ENCODE measurements at regions not wholly inside any gene's neighbourhood (a gene's known extent, or its start where the extent isn't known, plus 50 kb on each side); places are given as distances from the start of the nearest gene placed in this dataset.

DNA sequence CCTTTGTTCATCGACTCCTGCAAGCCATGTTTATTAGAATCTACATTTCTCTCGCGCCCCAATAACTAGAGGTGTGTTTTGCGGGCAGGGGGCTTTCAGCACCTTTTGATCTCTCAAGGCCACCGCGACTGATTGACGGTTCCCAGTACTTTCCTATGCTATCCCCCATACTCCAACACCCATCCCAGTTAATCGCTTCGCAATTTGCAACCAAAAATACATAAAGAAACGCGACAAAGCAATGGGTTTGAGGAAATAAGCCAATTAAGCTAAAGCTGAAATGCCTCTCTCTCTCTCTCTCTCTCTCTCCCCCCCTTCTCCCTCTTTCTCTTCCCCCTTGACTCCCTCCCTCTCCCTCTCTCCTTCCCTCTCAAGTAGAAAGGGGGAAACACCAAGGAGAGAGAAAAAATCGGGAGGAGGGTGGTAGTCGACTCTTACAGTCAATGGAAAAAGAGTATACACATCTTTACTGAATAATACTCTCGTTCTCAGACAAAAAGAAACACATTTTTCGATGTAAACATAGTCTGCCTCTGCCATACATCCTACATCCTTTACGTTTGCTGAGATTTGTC is 128.0 kb upstream of the DPYD start:
- H4K20me1 ChIP-seq (ENCODE audit: control insufficient read depth, insufficient read depth), result no peaks in the 10 kb centered on the region
- CTCF ChIA-PET, result interaction anchor here (0.7 to 2.6 kb wide), 11 partner anchors 31 to 1083 kb away, joined by 3 to 10 read pairs (median 3); no protein-coding TSS in a partner anchor
- no peak overlapping the region for H3K27ac ChIP-seq (ENCODE audit: control insufficient read depth, insufficient read depth)
- RAD21 ChIA-PET (ENCODE audit: unreplicated experiment), result interaction anchor here (0.6 to 2.3 kb wide), 6 partner anchors 41 to 1001 kb away, joined by 3 to 11 read pairs (median 4); partner anchors contain the start of gene DPYD
- POLR2A ChIA-PET, result interaction anchor here (1.2 kb wide), 1 partner anchor 662 kb away, joined by 3 read pairs; no protein-coding TSS in a partner anchor
- H3K79me2 ChIP-seq (ENCODE audit: control insufficient read depth, insufficient read depth, low read length), result no peaks in the 10 kb centered on the region
- no peaks in the 10 kb centered on the region for H3K36me3 ChIP-seq (ENCODE audit: control insufficient read depth in 2 of 2, insufficient read depth in 2 of 2, low read length in 1 of 2)
- intact Hi-C loops (cut with micrococcal nuclease; ENCODE audit: unreplicated experiment), result no loop called here
- no peak overlapping the region for H3K4me2 ChIP-seq (ENCODE audit: control insufficient read depth, insufficient read depth)
- BruUV-seq (replicated peaks), result no TSS peak
- H3K27me3 ChIP-seq (replicated peaks in 1 of 2; ENCODE audit: control insufficient read depth in 2 of 2, insufficient read depth in 2 of 2, low read length in 1 of 2), result peaks cover 11 to 27% of the 10 kb centered on the region in 2 experiments
- no peak overlapping the region for H3K9ac ChIP-seq (ENCODE audit: control insufficient read depth, insufficient read depth, low read length)
- H2AFZ ChIP-seq (ENCODE audit: control insufficient read depth, low read depth, low read length), result no peak overlapping the region
- ATAC-seq (no peak), DNase-seq (ENCODE audit: low read depth, low spot score) (no peak), FAIRE-seq (no peak)
- 11% methylated on average over 16 of the region's 16 CpGs for WGBS (ENCODE audit: insufficient coverage, insufficient replicate concordance, low lambda C conversion rate, missing lambda C conversion rate)
- SMC1A ChIA-PET (ENCODE audit: uncharacterized antibody, unreplicated experiment), result interaction anchor here (0.7 to 3.7 kb wide), 10 partner anchors 31 to 1000 kb away, joined by 3 to 20 read pairs (median 4); no protein-coding TSS in a partner anchor
- in situ Hi-C loops (cut with MboI), result loop anchor here (10.0 kb wide), 1 partner anchor 904 kb away; no protein-coding TSS in a partner anchor
- no peak overlapping the region for H3K4me3 ChIP-seq
- H3K9me3 ChIP-seq (replicated peaks; ENCODE audit: control insufficient read depth, insufficient read depth, low read length), result no peaks in the 10 kb centered on the region
- H3K4me1 ChIP-seq (ENCODE audit: control insufficient read depth, insufficient read depth, low read length), result no peaks in the 10 kb centered on the region
- TF ChIP-seq CBX3 (IDR thresholded peaks at IDR 0.05; ENCODE audit: borderline replicate concordance, low read depth) (no peak), EZH2 (IDR thresholded peaks at IDR 0.05; ENCODE audit: borderline replicate concordance, control insufficient read depth, low read depth, low read length) (no peak), PML (IDR thresholded peaks at IDR 0.05; ENCODE audit: low read length) (no peak), TBL1XR1 (IDR thresholded peaks at IDR 0.05; ENCODE audit: low read depth, low read length) (no peak), MEF2A (IDR thresholded peaks at IDR 0.05; ENCODE audit: insufficient read depth, low read depth, low read length) (no peak), CREB1 (IDR thresholded peaks at IDR 0.05; ENCODE audit: low read depth) (no peak), TCF3 (IDR thresholded peaks at IDR 0.05; ENCODE audit: borderline replicate concordance, insufficient read depth, low read depth, low read length) (no peak), IKZF2 (IDR thresholded peaks at IDR 0.05) (no peak), MYB (IDR thresholded peaks at IDR 0.05; ENCODE audit: borderline replicate concordance, low read depth, low read length) (no peak), MTA3 (IDR thresholded peaks at IDR 0.05; ENCODE audit: borderline replicate concordance, low read length) (no peak)
- TF ChIP-seq, protein P1, sequence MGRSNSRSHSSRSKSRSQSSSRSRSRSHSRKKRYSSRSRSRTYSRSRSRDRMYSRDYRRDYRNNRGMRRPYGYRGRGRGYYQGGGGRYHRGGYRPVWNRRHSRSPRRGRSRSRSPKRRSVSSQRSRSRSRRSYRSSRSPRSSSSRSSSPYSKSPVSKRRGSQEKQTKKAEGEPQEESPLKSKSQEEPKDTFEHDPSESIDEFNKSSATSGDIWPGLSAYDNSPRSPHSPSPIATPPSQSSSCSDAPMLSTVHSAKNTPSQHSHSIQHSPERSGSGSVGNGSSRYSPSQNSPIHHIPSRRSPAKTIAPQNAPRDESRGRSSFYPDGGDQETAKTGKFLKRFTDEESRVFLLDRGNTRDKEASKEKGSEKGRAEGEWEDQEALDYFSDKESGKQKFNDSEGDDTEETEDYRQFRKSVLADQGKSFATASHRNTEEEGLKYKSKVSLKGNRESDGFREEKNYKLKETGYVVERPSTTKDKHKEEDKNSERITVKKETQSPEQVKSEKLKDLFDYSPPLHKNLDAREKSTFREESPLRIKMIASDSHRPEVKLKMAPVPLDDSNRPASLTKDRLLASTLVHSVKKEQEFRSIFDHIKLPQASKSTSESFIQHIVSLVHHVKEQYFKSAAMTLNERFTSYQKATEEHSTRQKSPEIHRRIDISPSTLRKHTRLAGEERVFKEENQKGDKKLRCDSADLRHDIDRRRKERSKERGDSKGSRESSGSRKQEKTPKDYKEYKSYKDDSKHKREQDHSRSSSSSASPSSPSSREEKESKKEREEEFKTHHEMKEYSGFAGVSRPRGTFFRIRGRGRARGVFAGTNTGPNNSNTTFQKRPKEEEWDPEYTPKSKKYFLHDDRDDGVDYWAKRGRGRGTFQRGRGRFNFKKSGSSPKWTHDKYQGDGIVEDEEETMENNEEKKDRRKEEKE (IDR thresholded peaks at IDR 0.05), result no peak
- TF ChIP-seq, protein P2, sequence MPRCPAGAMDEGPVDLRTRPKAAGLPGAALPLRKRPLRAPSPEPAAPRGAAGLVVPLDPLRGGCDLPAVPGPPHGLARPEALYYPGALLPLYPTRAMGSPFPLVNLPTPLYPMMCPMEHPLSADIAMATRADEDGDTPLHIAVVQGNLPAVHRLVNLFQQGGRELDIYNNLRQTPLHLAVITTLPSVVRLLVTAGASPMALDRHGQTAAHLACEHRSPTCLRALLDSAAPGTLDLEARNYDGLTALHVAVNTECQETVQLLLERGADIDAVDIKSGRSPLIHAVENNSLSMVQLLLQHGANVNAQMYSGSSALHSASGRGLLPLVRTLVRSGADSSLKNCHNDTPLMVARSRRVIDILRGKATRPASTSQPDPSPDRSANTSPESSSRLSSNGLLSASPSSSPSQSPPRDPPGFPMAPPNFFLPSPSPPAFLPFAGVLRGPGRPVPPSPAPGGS (IDR thresholded peaks at IDR 0.05; ENCODE audit: borderline replicate concordance, insufficient read depth, low read depth, low read length, poor library complexity, severe bottlenecking), result no peak
- TF ChIP-seq, protein P3, sequence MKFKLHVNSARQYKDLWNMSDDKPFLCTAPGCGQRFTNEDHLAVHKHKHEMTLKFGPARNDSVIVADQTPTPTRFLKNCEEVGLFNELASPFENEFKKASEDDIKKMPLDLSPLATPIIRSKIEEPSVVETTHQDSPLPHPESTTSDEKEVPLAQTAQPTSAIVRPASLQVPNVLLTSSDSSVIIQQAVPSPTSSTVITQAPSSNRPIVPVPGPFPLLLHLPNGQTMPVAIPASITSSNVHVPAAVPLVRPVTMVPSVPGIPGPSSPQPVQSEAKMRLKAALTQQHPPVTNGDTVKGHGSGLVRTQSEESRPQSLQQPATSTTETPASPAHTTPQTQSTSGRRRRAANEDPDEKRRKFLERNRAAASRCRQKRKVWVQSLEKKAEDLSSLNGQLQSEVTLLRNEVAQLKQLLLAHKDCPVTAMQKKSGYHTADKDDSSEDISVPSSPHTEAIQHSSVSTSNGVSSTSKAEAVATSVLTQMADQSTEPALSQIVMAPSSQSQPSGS (IDR thresholded peaks at IDR 0.05; ENCODE audit: low read length), result no peak
- TF ChIP-seq, protein P4, sequence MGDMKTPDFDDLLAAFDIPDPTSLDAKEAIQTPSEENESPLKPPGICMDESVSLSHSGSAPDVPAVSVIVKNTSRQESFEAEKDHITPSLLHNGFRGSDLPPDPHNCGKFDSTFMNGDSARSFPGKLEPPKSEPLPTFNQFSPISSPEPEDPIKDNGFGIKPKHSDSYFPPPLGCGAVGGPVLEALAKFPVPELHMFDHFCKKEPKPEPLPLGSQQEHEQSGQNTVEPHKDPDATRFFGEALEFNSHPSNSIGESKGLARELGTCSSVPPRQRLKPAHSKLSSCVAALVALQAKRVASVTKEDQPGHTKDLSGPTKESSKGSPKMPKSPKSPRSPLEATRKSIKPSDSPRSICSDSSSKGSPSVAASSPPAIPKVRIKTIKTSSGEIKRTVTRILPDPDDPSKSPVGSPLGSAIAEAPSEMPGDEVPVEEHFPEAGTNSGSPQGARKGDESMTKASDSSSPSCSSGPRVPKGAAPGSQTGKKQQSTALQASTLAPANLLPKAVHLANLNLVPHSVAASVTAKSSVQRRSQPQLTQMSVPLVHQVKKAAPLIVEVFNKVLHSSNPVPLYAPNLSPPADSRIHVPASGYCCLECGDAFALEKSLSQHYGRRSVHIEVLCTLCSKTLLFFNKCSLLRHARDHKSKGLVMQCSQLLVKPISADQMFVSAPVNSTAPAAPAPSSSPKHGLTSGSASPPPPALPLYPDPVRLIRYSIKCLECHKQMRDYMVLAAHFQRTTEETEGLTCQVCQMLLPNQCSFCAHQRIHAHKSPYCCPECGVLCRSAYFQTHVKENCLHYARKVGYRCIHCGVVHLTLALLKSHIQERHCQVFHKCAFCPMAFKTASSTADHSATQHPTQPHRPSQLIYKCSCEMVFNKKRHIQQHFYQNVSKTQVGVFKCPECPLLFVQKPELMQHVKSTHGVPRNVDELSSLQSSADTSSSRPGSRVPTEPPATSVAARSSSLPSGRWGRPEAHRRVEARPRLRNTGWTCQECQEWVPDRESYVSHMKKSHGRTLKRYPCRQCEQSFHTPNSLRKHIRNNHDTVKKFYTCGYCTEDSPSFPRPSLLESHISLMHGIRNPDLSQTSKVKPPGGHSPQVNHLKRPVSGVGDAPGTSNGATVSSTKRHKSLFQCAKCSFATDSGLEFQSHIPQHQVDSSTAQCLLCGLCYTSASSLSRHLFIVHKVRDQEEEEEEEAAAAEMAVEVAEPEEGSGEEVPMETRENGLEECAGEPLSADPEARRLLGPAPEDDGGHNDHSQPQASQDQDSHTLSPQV (IDR thresholded peaks at IDR 0.05), result no peak

Data from GM12878 (cell line).